ENCODE measurements at regions not wholly inside any gene's neighbourhood (a gene's known extent, or its start where the extent isn't known, plus 50 kb on each side); places are given as distances from the start of the nearest gene placed in this dataset.

DNA sequence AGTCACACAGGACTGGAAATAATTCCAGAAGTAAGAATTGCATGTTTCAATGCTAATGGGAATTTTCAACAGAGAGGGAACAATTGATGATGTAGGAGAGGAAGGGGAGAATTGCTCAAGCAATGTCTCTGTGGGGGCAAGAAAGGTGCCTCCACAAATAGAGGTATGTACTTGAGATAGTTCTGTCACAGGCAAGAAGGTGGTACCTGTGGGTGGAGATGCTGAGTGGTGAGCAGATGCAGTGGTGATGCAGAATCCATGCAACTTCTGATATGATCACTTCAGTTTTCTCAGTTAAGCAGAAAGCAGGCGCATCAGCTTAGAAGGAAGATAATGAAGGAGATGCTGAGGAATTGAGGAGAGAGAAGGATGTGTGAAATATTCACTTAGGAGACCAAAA is 55.1 kb upstream of the SEC24B start:
- POLR2A ChIA-PET (ENCODE audit: partially characterized antibody): no interaction called here
- no peak overlapping the region for H3K4me2 ChIP-seq (ENCODE audit: insufficient read depth in 1 of 2, low read depth in 2 of 2, low read length in 2 of 2)
- H3K14ac ChIP-seq (ENCODE audit: insufficient read length): no peak overlapping the region
- no peak overlapping the region for H2BK120ac ChIP-seq (replicated peaks; ENCODE audit: low read depth, low read length)
- no peaks in the 10 kb centered on the region for H3K23me2 ChIP-seq (ENCODE audit: low read depth, low read length)
- H3K4me1 ChIP-seq (replicated peaks in 1 of 4; ENCODE audit: control insufficient read depth in 3 of 4, insufficient read depth in 4 of 4, low read length in 3 of 4): no peaks in the 10 kb centered on the region
- H3K4me3 ChIP-seq (ENCODE audit: extremely low read depth in 1 of 4, insufficient read depth in 2 of 4, low read depth in 3 of 4, low read length in 4 of 4): no peak overlapping the region
- H3K9me3 ChIP-seq (ENCODE audit: insufficient read depth in 2 of 2, low read depth in 1 of 2, low read length in 1 of 2): no peaks in the 10 kb centered on the region
- H4K91ac ChIP-seq (replicated peaks; ENCODE audit: insufficient read length, low read length): no peak overlapping the region
- no peak overlapping the region for H2BK15ac ChIP-seq (ENCODE audit: low read length)
- no peak overlapping the region for H3K27ac ChIP-seq (ENCODE audit: low read depth, low read length)
- no peak overlapping the region for H3K56ac ChIP-seq (replicated peaks; ENCODE audit: insufficient read length, low read depth, low read length)
- H3K4ac ChIP-seq (replicated peaks; ENCODE audit: insufficient read length, low read depth, low read length): no peak overlapping the region
- no peak overlapping the region for H2AK5ac ChIP-seq (ENCODE audit: low read depth, low read length)
- no peak overlapping the region for H3K23ac ChIP-seq (ENCODE audit: insufficient read length)
- H2BK12ac ChIP-seq (ENCODE audit: low read depth, low read length): no peak overlapping the region
- 84% methylated on average over 1 of the region's 1 CpG; no CpG with 5 or more reads in 1 of the 2 experiments for WGBS, 2 experiments (ENCODE audit: extremely low coverage in 1 of 2, insufficient coverage in 1 of 2, insufficient read length in 1 of 2, insufficient replicate concordance in 2 of 2, low coverage in 1 of 2, low lambda C conversion rate in 2 of 2, missing lambda C conversion rate in 1 of 2)
- no peaks in the 10 kb centered on the region for H3K79me1 ChIP-seq (ENCODE audit: low read depth, low read length)
- no peaks in the 10 kb centered on the region for H3K36me3 ChIP-seq (ENCODE audit: control insufficient read depth in 2 of 4, insufficient read depth in 4 of 4, low read length in 3 of 4)
- H4K8ac ChIP-seq (ENCODE audit: extremely low read depth, insufficient read depth, low read length): no peak overlapping the region
- H2BK20ac ChIP-seq (ENCODE audit: low read length): no peak overlapping the region
- no peak overlapping the region for H2AFZ ChIP-seq (ENCODE audit: low read length)
- no peak overlapping the region for H4K5ac ChIP-seq (ENCODE audit: insufficient read length, low read depth, low read length)
- FAIRE-seq: no peak
- H3K18ac ChIP-seq (ENCODE audit: extremely low read depth, low read length): no peak overlapping the region
- no peak overlapping the region for H3K9ac ChIP-seq (replicated peaks in 1 of 4; ENCODE audit: extremely low read depth in 1 of 4, low read depth in 3 of 4, low read length in 3 of 4)
- H2BK5ac ChIP-seq (ENCODE audit: low read depth, low read length): no peak overlapping the region
- no peak for DNase-seq (ENCODE audit: low read depth in 1 of 2, low spot score in 2 of 2)
- CTCF ChIA-PET (ENCODE audit: partially characterized antibody): no interaction called here
- no peaks in the 10 kb centered on the region for H3K27me3 ChIP-seq (replicated peaks in 1 of 4; ENCODE audit: control insufficient read depth in 3 of 4, extremely low read depth in 1 of 4, insufficient read depth in 3 of 4, low read length in 3 of 4)
- H3K79me2 ChIP-seq (ENCODE audit: control insufficient read depth in 1 of 2, insufficient read depth in 2 of 2, low read length in 2 of 2): no peaks in the 10 kb centered on the region
- no peaks in the 10 kb centered on the region for H4K20me1 ChIP-seq (replicated peaks in 1 of 2; ENCODE audit: control insufficient read depth in 1 of 2, insufficient read depth in 2 of 2, low read length in 2 of 2)
- TF ChIP-seq, protein P1, sequence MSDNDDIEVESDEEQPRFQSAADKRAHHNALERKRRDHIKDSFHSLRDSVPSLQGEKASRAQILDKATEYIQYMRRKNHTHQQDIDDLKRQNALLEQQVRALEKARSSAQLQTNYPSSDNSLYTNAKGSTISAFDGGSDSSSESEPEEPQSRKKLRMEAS (IDR thresholded peaks at IDR 0.05): no peak
- TF ChIP-seq CBX8 (IDR thresholded peaks at IDR 0.05; ENCODE audit: borderline replicate concordance, low read depth, low read length): no peak
- TF ChIP-seq, protein P2, sequence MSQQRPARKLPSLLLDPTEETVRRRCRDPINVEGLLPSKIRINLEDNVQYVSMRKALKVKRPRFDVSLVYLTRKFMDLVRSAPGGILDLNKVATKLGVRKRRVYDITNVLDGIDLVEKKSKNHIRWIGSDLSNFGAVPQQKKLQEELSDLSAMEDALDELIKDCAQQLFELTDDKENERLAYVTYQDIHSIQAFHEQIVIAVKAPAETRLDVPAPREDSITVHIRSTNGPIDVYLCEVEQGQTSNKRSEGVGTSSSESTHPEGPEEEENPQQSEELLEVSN (IDR thresholded peaks at IDR 0.05): no peak
